Adrenal gland (tissue), 9 donors: ENCODE measurements at regions not wholly inside any gene's neighbourhood (a gene's known extent, or its start where the extent isn't known, plus 50 kb on each side); places are given as distances from the start of the nearest gene placed in this dataset.

Experiments
- DNase-seq, 7 donors: peaks; one replicate each; pipeline ENCODE4 v3.0.0-alpha.2; 2019 to 2020
- H3K27ac ChIP-seq, 5 donors: fragments of 200-600 bp; sonication (generic) in 4 of 5; 1 replicate in 3 of 5; 2 replicates in 2 of 5; pipeline versions ENCODE4 v1.5.1 to v1.8.0; 2016 to 2020; ENCODE audit warnings: mild to moderate bottlenecking in 1 of 5
- H3K27me3 ChIP-seq: fragments of 200-600 bp; 2 replicates; pipeline ENCODE4 v1.8.0; 2021
- H3K36me3 ChIP-seq, 2 donors: fragments of 200-600 bp; replicated peaks in 1 of 2; 1 replicate in 1 of 2; 2 replicates in 1 of 2; pipeline versions ENCODE4 v1.5.1 to v1.8.0; 2018 to 2022
- H3K4me1 ChIP-seq, 2 donors: fragments of 200-600 bp; replicated peaks in 1 of 2; 1 replicate in 1 of 2; 2 replicates in 1 of 2; pipeline versions ENCODE4 v1.5.1 to v1.8.0; 2018 to 2021
- H3K4me3 ChIP-seq, 4 donors: fragments of 200-600 bp; sonication (generic) in 3 of 4; one replicate each; pipeline ENCODE4 v1.5.1; 2016 to 2018
- H3K9me3 ChIP-seq, 3 donors: fragments of 200-600 bp; sonication (generic) in 1 of 3; replicated peaks in 1 of 3; 1 replicate in 2 of 3; 2 replicates in 1 of 3; pipeline versions ENCODE4 v1.5.1 to v1.8.0; 2016 to 2021
- CTCF ChIP-seq, 6 experiments: fragments of 450-650 bp in 4 of 6; fragments of 200-600 bp in 2 of 6; sonication (generic) in 1 of 6; IDR thresholded peaks; 1 replicate in 5 of 6; 2 replicates in 1 of 6; pipeline versions ENCODE4 v1.5.1 to v1.8.0; 2016 to 2021; ENCODE audit warnings: antibody characterized with exemption in 6 of 6, mild to moderate bottlenecking in 2 of 6, moderate library complexity in 1 of 6
- POLR2A ChIP-seq, 2 donors: fragments of 450-650 bp; IDR thresholded peaks; one replicate each; pipeline ENCODE4 v1.6.1; 2017; ENCODE audit warnings: antibody characterized with exemption in 2 of 2, mild to moderate bottlenecking in 2 of 2, moderate library complexity in 1 of 2
- WGBS, 4 donors: extraction: QIAGEN DNeasy Blood & Tissue Kit in 2 of 4; methylation state at CpG; one replicate each; pipeline versions ENCODE4 v1.1.5 to v1.1.7; 2013 to 2017; 5-methylcytosine and 5-hydroxymethylcytosine counted together
- intact Hi-C, 2 donors: fragments of 100-400 bp; cut with DNase I; formaldehyde crosslinking; loops; one replicate each; pipeline versions ENCODE4 v1.14.1 to v1.15.0; 2022 to 2023
- donor health status: healthy with polysubstance abuse.
- donor health status: Bipolar disorder and iron deficiency.
- donor health status: DM: yes; HTN: yes; CAD: no.
- donor health status: DM: no; HTN: no; CAD: no.
- donor health status: DM: no; HTN: no; CAD: no.

- Histone ChIP-seq H3K27me3 (no peaks in the 10 kb centered on the region), H3K36me3 (no peaks in the 10 kb centered on the region), H3K9me3 (no peaks in the 10 kb centered on the region), H3K4me3 (no peak overlapping the region), H3K4me1 (no peaks in the 10 kb centered on the region), H3K27ac (no peak overlapping the region)
- 48 to 57% (median 56%) methylated on average over 3 of the region's 3 CpGs for WGBS, 4 donors
- no peak for DNase-seq
- intact Hi-C loops = no loop called here
- TF ChIP-seq CTCF (IDR thresholded peaks at IDR 0.05) (no peak), POLR2A (IDR thresholded peaks at IDR 0.05) (no peak)
Observed at GRCh38 chr9:82673919-82674318, 389.0 kb downstream of the RASEF start.

GRCh38 chr9:82675102-82675501 lies 387.8 kb downstream of the RASEF start:
- WGBS, 4 donors = 71 to 80% (median 76%) methylated on average over 4 of the region's 4 CpGs
- intact Hi-C loops = no loop called here
- Histone ChIP-seq H3K4me1 (no peaks in the 10 kb centered on the region), H3K27me3 (no peaks in the 10 kb centered on the region), H3K4me3 (no peak overlapping the region), H3K27ac (no peak overlapping the region), H3K9me3 (no peaks in the 10 kb centered on the region), H3K36me3 (no peaks in the 10 kb centered on the region)
- DNase-seq = no peak
- TF ChIP-seq POLR2A (IDR thresholded peaks at IDR 0.05) = no peak
- no peak for TF ChIP-seq CTCF (IDR thresholded peaks at IDR 0.05)

GRCh38 chr9:82675605-82676004 lies 387.3 kb downstream of the RASEF start:
- Histone ChIP-seq H3K4me1 (no peaks in the 10 kb centered on the region), H3K4me3 (no peak overlapping the region), H3K36me3 (no peaks in the 10 kb centered on the region), H3K27ac (no peak overlapping the region), H3K9me3 (no peaks in the 10 kb centered on the region), H3K27me3 (no peaks in the 10 kb centered on the region)
- intact Hi-C loops = no loop called here
- TF ChIP-seq POLR2A (IDR thresholded peaks at IDR 0.05) (no peak), CTCF (IDR thresholded peaks at IDR 0.05) (no peak)
- no peak for DNase-seq
- WGBS, 4 donors = 71 to 82% (median 73%) methylated on average over 2 of the region's 2 CpGs

- Histone ChIP-seq H3K4me1 (no peaks in the 10 kb centered on the region), H3K9me3 (no peaks in the 10 kb centered on the region), H3K4me3 (no peak overlapping the region), H3K27me3 (no peaks in the 10 kb centered on the region), H3K36me3 (no peaks in the 10 kb centered on the region), H3K27ac (no peak overlapping the region)
- no peak for TF ChIP-seq POLR2A (IDR thresholded peaks at IDR 0.05)
- TF ChIP-seq CTCF (IDR thresholded peaks at IDR 0.05) = no peak
- no peak for DNase-seq
- intact Hi-C loops = no loop called here
- 73 to 92% (median 84%) methylated on average over 1 of the region's 1 CpG for WGBS, 4 donors
Observed at GRCh38 chr9:82677086-82677485, 385.9 kb downstream of the RASEF start.
